A549 (cell line): ENCODE measurements at regions not wholly inside any gene's neighbourhood (a gene's known extent, or its start where the extent isn't known, plus 50 kb on each side); places are given as distances from the start of the nearest gene placed in this dataset.

ENCODE experiments used
- RFX5 ChIP-seq: fragments of 450-650 bp; IDR thresholded peaks from 2 replicates; pipeline ENCODE4 v1.7.1; 2014; ENCODE audit warnings: antibody characterized with exemption, mild to moderate bottlenecking, moderate library complexity
- TF ChIP-seq, protein P1 (sequence below): fragments of >200 bp; sonication (Bioruptor Twin); formaldehyde crosslinking; IDR thresholded peaks from 3 replicates; pipeline ENCODE4 v1.5.1; 2016
- TF ChIP-seq, protein P2 (sequence below): fragments of 250-450 bp; sonication (Bioruptor Pico); IDR thresholded peaks from 2 replicates; pipeline ENCODE4 v1.5.0; 2021; ENCODE audit warnings: mild to moderate bottlenecking, moderate library complexity, borderline replicate concordance
- TF ChIP-seq, protein P3 (sequence below): IDR thresholded peaks from 2 replicates; pipeline ENCODE4 v1.6.1; 2012
- TF ChIP-seq, protein P4 (sequence below): fragments of >200 bp; sonication (Bioruptor Twin); formaldehyde crosslinking; IDR thresholded peaks from 3 replicates; pipeline ENCODE4 v1.6.1; 2016

DNA sequence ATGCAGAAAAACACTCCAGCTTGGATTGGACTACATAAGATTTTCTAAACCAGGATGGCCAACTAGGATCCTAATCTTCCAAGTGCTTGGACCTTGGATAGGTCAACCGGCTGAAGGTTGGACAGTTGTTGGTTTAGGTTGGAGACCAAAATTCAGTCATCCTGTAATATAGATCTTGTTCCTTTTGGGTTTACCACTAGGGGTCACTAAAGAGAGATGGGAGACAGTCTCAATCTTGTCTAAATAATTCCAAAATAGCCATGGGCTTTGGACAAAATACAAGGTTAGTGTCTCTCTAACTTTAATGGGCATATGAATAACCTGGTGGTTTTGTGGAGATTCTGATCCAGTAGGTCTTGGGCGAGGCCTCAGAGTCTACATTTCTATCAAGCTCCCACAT lies 148.7 kb upstream of the ERCC6L2 start:
- no peak for TF ChIP-seq RFX5
- TF ChIP-seq, protein P1, sequence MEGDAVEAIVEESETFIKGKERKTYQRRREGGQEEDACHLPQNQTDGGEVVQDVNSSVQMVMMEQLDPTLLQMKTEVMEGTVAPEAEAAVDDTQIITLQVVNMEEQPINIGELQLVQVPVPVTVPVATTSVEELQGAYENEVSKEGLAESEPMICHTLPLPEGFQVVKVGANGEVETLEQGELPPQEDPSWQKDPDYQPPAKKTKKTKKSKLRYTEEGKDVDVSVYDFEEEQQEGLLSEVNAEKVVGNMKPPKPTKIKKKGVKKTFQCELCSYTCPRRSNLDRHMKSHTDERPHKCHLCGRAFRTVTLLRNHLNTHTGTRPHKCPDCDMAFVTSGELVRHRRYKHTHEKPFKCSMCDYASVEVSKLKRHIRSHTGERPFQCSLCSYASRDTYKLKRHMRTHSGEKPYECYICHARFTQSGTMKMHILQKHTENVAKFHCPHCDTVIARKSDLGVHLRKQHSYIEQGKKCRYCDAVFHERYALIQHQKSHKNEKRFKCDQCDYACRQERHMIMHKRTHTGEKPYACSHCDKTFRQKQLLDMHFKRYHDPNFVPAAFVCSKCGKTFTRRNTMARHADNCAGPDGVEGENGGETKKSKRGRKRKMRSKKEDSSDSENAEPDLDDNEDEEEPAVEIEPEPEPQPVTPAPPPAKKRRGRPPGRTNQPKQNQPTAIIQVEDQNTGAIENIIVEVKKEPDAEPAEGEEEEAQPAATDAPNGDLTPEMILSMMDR = peak; percentile 58
- TF ChIP-seq, protein P2, sequence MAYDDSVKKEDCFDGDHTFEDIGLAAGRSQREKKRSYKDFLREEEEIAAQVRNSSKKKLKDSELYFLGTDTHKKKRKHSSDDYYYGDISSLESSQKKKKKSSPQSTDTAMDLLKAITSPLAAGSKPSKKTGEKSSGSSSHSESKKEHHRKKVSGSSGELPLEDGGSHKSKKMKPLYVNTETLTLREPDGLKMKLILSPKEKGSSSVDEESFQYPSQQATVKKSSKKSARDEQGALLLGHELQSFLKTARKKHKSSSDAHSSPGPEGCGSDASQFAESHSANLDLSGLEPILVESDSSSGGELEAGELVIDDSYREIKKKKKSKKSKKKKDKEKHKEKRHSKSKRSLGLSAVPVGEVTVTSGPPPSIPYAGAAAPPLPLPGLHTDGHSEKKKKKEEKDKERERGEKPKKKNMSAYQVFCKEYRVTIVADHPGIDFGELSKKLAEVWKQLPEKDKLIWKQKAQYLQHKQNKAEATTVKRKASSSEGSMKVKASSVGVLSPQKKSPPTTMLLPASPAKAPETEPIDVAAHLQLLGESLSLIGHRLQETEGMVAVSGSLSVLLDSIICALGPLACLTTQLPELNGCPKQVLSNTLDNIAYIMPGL (CRISPR knock-in tag) = no peak
- TF ChIP-seq, protein P3, sequence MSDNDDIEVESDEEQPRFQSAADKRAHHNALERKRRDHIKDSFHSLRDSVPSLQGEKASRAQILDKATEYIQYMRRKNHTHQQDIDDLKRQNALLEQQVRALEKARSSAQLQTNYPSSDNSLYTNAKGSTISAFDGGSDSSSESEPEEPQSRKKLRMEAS = no peak
- TF ChIP-seq, protein P4, sequence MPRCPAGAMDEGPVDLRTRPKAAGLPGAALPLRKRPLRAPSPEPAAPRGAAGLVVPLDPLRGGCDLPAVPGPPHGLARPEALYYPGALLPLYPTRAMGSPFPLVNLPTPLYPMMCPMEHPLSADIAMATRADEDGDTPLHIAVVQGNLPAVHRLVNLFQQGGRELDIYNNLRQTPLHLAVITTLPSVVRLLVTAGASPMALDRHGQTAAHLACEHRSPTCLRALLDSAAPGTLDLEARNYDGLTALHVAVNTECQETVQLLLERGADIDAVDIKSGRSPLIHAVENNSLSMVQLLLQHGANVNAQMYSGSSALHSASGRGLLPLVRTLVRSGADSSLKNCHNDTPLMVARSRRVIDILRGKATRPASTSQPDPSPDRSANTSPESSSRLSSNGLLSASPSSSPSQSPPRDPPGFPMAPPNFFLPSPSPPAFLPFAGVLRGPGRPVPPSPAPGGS = no peak
